ENCODE measurements at regions not wholly inside any gene's neighbourhood (a gene's known extent, or its start where the extent isn't known, plus 50 kb on each side); places are given as distances from the start of the nearest gene placed in this dataset.
"Not testable (repeated sequence)": the region's sequence is repeated elsewhere in the genome, so short reads cannot be mapped to it uniquely, and the experiment has no call there.

GRCh38 chr5:106510321-106510720, 1160.4 kb downstream of the EFNA5 start:
- DNase-seq = no peak

DNA sequence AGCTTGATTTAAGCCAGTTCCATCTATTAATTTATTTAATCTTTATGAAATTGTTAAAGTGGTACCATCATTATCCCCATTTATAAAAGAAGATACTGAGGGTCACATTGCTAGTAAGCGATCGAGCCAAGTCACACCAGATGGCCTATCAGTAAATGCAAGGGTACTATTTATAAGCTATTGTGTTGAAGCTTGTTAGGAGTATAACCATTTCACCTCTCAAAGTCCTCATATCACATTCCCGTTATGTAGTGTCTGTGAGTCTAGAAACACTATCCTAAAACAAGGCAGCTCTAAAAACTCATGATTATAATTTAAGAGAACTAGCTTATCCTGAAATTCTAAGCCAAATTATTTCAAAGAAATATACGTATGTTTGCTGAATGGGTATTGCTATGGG, 1161.8 kb downstream of the EFNA5 start:
- DNase-seq = no peak

- no peak for DNase-seq
Measured at GRCh38 chr5:106493910-106494309, 1176.8 kb downstream of the EFNA5 start.

DNA sequence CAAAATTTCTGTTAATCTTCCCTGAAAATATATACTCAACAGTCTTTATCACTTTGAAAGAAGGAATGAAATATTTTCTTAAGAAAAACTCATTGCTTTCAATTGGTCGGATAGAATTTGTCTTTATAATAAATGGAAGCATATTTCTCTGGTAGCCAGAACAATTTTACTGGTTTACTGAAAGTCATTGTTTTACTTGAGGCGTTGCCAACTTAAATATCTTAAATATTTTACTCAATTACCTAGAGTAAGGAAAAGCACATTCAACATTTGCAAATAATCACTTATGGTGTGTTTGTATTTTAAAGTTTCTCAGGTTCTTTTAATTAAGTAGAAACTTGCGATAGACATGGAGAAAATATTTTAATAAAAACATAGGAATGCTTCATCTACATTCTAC, 1181.7 kb downstream of the EFNA5 start:
- DNase-seq = no peak

DNA sequence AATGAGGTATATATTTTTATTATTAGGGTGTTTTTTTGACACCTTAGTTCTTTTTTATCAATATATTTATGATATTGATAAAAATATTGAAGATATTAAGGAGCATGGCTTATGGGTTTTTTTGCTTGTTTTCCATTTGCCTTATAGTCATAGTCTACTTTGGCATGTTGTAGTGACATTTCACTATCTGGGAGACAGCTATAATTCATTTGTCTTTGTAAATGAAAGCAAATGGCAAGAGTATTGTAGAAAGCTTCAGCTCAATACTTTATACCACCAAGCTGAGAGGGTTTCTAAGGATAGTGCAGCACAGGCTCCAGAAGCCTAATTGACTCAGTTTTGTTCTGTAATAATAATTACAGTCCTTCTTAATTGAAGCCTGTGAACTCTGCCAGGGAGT, 1182.3 kb downstream of the EFNA5 start:
- DNase-seq = no peak

DNA sequence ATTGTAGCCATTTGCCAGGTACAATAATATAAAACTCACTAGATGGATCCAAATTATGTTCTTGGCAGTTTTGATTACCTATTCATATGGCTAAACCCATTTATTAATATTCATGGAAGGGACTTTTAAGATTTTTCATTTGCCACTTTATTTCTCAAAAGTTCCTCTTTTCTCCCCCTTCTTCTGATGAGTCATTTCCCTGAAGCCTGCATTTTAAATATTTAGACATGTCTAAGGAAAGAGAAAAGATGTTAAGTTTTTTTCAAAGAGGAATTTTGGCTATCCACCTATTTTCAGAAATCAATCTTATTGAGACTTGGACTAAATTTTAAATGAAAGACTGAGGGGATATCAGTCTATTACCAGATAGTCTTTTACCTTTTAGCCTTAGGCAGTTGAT, 1189.4 kb downstream of the EFNA5 start:
- no peak for DNase-seq

DNA sequence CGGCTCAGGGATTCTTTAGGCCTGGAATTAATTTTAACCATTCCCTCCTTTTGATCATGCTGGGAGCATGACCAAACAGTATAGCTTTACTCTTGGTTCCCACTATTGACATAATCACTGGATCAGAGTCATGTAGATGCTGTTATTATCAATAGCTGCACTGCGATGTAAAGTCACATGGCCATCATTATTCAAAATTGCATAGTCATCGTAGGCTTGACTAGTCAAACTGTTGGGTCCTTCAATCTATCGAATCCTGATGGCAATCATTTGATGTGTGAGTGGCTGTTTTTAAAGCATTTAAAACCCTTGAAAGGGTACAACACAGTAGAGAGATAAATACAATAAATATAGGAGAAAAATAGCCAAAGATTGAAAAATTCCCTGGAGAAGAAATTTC, 1194.1 kb downstream of the EFNA5 start:
- DNase-seq = no peak

- no peak for DNase-seq
Measured at GRCh38 chr5:106474066-106474465, 1196.7 kb downstream of the EFNA5 start.

DNA sequence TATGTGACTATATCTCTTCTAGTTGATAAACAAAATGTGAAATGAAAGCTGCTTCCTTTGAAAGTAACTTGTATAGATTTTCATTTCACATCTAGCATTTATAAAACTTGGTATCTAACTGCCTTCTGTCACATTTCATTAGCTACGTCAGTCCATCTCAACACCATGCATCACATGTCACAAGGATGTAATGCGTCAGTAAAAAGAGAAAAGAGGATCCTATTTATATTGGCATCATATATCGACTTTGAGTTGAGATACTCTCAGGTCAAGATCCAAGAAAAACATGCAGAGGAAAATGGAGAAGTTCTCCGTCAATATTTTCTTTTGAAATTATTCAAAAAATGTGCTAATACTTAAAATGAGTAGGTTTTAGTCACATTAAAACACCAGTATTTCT, 1211.2 kb downstream of the EFNA5 start:
- DNase-seq = no peak

DNA sequence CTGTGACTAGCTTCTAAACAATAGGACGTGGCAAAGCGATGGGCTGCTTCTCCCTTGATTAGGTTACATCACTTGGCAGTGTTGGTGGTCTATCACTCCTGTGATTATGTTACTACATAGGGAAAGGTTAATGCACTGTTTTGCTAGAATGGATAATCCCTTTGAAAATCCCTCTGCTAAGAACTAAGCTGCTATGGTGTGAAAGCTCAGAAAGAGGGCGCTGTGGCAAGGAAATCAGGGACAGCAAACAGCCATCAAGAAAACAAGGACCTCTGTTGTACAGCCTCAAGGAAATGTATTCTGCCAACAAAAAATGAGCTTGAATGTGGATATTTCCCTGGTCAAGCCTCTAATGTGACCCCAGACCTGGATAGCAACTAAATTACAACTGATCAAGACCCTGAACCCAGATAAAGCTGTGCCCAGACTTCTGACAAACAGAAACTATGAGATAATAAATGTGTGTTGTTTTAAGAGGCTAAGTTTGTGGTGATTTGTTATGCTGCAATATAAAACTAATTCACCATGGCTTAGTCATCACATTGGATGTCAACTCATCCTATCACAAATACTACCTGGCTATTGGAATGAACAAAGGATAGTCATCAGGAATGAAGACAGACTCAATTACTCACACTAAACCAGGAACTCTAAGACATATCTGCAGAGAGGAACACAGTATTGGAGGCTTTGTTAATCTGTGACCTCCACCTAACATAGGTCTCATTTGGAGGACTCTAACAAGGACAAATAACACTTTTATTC, 1215.9 kb downstream of the EFNA5 start:
- DNase-seq = no peak

DNA sequence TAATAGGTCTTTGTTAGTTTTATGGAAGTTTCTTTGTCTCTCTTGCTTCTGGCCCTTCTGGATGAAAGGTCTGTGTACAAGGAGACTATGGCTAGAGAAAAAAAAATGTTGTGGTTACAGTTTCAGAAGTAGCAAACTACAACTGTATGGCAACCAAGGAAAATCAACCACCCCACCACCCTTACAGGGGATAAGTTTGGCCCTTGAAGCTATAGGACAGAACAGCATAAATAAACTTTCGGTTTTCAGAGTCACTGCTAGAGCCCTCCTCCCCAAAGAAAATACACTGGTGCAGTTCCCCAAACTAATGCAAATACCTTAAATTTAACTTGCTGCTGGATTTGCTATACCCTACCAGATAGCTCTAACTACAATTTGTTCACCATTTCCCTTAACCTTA, 1216.7 kb downstream of the EFNA5 start:
- DNase-seq = no peak

DNA sequence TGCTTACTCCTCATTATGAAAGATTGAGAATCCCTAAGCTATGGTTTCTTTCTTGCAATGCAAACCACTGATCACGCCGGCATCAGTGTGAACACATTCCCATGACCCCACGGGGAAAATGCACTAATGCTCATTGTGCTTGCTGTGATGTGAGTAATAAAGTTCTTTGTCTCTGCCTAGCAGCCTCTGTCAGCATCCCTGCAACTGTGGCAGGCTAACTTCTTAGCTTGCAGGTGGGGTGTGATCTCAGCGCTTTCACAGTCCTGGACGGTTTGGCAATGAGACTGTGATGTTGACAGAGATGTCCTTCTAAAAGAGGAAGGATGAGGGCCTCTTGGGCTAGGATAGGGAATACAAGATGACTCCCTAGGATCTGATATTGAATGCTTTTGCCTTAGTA, 1218.7 kb downstream of the EFNA5 start:
- DNase-seq = no peak

- no peak for DNase-seq
Measured at GRCh38 chr5:106443746-106444145, 1227.0 kb downstream of the EFNA5 start.

DNA sequence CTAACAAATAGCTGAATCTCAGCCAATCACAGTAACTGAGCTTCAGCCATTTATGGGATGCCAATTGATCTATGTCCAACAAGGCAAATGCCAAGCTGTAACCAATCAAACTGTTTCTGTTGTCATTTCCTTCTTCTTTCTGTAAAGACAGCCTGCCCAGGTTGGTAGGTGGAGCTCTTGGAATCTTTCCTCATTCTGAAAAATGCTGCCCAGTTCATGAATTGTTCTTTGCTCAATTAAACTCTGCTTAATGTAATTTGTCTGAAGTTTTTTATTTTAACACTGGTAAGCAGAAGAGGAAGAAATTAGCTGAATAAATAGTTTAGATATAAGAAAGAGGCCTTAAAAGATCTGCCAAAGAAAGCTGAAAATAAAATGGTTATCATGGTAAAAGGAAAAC, 1235.6 kb downstream of the EFNA5 start:
- DNase-seq = no peak

DNA sequence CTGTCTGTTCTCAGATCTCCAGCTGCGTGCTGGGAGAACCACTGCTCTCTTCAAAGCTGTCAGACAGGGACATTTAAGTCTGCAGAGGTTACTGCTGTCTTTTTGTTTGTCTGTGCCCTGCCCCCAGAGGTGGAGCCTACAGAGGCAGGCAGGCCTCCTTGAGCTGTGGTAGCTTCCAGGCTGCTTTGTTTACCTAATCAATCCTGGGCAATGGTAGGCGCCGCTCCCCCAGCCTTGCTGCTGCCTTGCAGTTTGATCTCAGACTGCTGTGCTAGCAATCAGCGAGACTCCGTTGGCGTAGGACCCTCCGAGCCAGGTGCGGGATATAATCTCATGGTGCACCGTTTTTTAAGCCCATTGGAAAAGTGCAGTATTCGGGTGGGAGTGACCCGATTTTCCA, 1240.0 kb downstream of the EFNA5 start:
- not testable (repeated sequence) for DNase-seq

DNA sequence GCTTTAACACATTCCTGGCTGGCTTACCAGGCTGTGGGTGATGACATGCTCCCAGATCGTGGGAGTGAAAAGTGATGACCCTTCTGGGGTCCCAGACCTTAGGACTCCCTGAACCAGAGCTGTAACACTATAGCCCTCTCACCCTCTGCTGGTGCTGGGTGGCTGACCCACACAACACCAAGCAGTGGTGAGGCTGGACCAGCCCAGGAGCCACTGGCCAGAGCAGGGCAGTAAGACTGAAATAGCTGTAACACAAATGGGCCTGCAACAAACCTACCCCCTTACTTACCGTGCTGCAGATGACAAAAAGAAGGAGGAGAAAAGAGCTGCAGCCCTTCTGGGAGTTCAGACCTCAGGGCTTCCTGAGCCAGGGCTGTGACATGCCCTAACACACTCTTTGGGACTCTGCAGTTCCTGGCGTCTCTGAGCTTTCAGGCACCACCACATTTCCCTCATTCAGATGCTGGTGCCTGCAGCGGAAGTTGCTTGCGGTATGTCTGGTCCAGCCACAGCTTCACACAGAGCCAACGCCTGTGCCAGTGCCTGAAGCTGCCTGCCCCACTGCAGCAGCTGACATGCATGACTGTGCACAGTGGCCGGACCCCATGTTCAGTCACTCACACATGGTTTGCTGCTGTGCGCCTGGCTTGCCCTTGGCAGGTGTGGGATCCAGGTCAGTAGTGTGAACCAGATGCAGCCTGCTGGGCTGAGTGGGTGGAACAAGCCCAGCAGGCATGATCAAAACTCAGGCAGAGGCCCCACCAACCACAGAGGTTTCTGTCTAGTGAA, 1247.4 kb downstream of the EFNA5 start:
- no peak for DNase-seq

DNA sequence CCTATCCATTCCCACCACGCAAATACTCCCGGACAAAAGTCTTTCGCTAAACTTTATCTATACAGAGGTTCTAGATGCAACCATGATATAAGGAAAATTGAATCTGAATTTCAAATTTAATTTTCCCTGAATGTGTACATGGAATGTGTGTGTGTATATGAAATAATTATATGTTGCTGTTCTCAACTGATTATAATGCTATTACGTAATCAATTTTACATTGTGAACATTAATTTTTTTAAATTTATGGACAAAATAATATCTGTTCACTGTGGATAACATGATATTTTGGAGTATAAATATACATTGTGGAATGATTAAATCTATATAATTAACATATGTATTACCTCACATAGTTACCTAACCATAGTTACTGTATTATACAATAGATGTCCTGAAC, 1250.6 kb downstream of the EFNA5 start:
- DNase-seq = no peak

DNA sequence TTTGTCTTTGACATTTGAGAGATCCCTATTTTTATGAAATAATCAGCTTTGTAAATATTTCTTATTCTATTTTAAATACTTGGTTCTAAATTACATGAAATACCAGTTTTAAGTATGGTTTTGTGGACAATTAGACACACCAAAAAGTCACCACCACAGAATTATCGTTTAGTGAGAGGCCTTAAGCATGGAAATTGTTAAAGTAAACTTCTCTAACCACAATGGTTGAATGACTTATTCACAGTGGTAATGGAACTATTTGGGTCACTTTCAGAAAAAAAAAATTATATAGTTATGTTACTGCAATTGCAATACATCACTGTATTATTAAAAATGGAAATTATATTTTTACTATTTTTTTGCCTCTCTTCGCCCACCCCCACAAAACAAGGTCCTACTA, 1252.5 kb downstream of the EFNA5 start:
- DNase-seq = no peak

- no peak for DNase-seq
Measured at GRCh38 chr5:106417566-106417965, 1253.2 kb downstream of the EFNA5 start.

DNA sequence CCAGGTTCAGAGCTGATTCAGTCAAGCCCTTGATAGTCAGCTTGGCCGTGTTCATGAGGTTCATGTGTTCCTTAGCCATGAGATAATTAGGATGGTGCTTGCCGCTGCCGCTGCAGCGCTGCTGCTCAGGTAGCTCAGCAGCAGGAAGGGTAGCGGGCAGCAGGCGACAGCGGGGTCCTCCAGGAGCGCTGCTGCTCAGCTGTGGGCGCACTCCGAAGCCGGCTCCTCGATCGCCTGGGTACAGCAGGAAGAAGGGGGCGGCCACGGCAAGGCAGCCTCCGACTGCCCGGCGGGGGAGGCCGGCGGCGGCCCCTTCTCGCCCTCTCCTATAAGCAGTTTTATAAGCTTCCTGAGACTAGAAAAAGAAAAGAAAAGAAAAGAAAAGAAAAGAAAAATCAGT, 1253.6 kb downstream of the EFNA5 start:
- DNase-seq = no peak

- DNase-seq = no peak
Measured at GRCh38 chr5:106415541-106415940, 1255.2 kb downstream of the EFNA5 start.

GRCh38 chr5:106414342-106414741, 1256.4 kb downstream of the EFNA5 start:
- DNase-seq = no peak

DNA sequence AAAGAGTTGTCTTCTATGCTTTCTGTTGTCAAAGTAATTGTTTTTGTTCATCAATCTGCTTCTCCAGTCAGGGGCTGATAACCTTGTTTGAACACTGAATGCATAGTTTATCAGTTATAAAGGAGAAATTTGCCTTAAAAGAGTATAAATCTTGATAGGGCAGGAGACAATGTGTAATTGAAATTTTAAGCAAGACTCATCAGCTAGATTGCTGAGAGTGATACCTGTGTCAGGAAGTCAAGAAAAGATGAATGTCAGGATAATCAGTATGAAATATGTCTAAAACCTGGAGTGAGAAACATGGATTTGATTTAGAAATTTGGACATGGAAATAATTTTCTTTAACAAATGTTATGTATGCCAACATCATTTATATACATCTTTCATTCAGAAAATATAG, 1258.1 kb downstream of the EFNA5 start:
- no peak for DNase-seq

DNA sequence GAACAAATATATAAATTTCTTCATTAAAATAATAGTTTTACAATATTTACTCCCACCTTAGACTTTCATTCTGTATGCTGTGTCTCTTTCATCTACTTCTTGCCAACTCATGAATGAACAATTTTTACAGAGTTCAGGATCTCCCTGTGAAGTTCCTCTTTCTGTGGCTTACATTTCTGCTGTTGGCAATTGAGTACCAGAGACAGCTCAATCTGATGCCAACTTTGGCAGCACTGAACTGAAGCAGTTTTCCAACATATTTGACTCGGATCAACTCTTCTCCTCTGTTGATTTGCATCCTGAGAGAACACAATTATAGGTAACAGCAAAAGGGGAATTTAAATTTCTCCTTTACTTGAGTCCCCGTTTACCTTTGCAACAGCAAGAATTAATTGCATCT, 1262.2 kb downstream of the EFNA5 start:
- no peak for DNase-seq

GRCh38 chr5:106408141-106408540, 1262.6 kb downstream of the EFNA5 start:
- DNase-seq = no peak

Measured in activated CD4-positive, alpha-beta T cell treated with anti-CD3 and anti-CD28 coated beads, Interleukin-2, amount 50 U/mL, for 16 hours (primary cell).